Neural crest cell (in vitro differentiated cells): ENCODE measurements at regions not wholly inside any gene's neighbourhood (a gene's known extent, or its start where the extent isn't known, plus 50 kb on each side); places are given as distances from the start of the nearest gene placed in this dataset.

Source experiments
- DNase-seq: peaks from one replicate; pipeline ENCODE4 v3.0.0; 2021; ENCODE audit warnings: low read depth, mixed read lengths, low spot score
- H3K27ac Mint-ChIP-seq: one replicate; pipeline ENCODE4 v1.8.0; 2021; ENCODE audit warnings: mild to moderate bottlenecking, mixed read lengths; ENCODE audit not compliant: unreplicated experiment
- H3K27me3 Mint-ChIP-seq: 2 replicates; pipeline ENCODE4 v1.8.0; 2021; ENCODE audit warnings: low read depth, mild to moderate bottlenecking, mixed read lengths
- H3K36me3 Mint-ChIP-seq: 2 replicates; pipeline ENCODE4 v1.8.0; 2021; ENCODE audit warnings: low read depth, mild to moderate bottlenecking, mixed read lengths
- H3K4me1 Mint-ChIP-seq: 2 replicates; pipeline ENCODE4 v1.8.0; 2021; ENCODE audit warnings: mixed read lengths
- H3K4me3 Mint-ChIP-seq: one replicate; pipeline ENCODE4 v1.8.0; 2021; ENCODE audit warnings: mild to moderate bottlenecking, mixed read lengths
- H3K9me3 Mint-ChIP-seq: 2 replicates; pipeline ENCODE4 v1.8.0; 2021; ENCODE audit warnings: mixed read lengths
- TF ChIP-seq, protein P1 (sequence below): fragments of 200-600 bp; sonication (generic); conservative IDR thresholded peaks from 2 replicates; pipeline ENCODE4 v1.5.0; 2021; ENCODE audit warnings: antibody characterized with exemption, mild to moderate bottlenecking

DNA sequence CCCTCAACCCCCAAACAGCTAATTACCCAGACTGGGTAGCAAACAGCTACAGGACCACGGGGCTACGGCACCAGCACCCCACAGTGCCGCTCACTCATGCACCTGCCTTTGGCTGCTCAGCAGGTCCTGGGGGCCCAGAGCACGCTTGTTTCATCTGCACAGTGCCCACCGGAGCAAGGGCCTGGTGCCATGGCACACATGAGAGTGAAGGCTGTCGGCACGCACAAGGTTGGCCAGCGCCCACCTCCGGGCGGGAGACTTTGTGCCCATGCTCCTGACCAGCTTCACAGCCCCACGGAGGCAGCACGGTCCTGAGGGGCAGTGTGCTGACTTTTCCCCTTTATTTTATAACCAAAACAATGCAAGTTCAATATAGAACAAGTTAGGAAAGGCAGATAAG is 135.9 kb upstream of the NSMCE3 start:
- H3K4me3 Mint-ChIP-seq, result no peak overlapping the region
- no peaks in the 10 kb centered on the region for H3K4me1 Mint-ChIP-seq
- no peaks in the 10 kb centered on the region for H3K9me3 Mint-ChIP-seq
- H3K36me3 Mint-ChIP-seq, result no peaks in the 10 kb centered on the region
- TF ChIP-seq, protein P1, sequence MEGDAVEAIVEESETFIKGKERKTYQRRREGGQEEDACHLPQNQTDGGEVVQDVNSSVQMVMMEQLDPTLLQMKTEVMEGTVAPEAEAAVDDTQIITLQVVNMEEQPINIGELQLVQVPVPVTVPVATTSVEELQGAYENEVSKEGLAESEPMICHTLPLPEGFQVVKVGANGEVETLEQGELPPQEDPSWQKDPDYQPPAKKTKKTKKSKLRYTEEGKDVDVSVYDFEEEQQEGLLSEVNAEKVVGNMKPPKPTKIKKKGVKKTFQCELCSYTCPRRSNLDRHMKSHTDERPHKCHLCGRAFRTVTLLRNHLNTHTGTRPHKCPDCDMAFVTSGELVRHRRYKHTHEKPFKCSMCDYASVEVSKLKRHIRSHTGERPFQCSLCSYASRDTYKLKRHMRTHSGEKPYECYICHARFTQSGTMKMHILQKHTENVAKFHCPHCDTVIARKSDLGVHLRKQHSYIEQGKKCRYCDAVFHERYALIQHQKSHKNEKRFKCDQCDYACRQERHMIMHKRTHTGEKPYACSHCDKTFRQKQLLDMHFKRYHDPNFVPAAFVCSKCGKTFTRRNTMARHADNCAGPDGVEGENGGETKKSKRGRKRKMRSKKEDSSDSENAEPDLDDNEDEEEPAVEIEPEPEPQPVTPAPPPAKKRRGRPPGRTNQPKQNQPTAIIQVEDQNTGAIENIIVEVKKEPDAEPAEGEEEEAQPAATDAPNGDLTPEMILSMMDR, result no peak
- no peak overlapping the region for H3K27ac Mint-ChIP-seq
- DNase-seq, result no peak
- H3K27me3 Mint-ChIP-seq, result peaks cover 8% of the 10 kb centered on the region

DNA sequence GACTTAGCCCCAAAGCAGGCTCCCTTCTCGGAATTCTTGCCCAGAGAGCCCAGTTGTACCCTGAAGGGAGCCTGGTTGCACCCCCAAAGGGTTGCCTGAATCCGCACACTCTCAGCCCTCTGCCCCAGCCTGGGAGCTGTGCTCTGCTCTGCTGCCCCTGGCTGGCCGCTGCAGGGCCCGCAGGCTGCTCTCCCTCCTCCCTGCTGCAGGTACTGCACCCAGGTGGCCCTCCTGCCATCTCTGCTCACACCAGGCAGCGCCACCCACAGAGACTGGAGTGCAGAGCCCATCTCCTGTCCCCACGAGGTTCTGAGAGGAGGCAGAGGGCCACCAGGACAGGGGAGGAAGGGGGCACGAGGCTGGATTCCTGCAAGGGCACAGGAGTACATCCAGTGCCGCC is 134.2 kb upstream of the NSMCE3 start:
- Mint-ChIP-seq H3K4me1 (no peaks in the 10 kb centered on the region), H3K36me3 (no peaks in the 10 kb centered on the region), H3K27me3 (peaks cover 8% of the 10 kb centered on the region), H3K27ac (no peak overlapping the region), H3K4me3 (no peak overlapping the region), H3K9me3 (no peaks in the 10 kb centered on the region)
- TF ChIP-seq, protein P1, result no peak
- no peak for DNase-seq

DNA sequence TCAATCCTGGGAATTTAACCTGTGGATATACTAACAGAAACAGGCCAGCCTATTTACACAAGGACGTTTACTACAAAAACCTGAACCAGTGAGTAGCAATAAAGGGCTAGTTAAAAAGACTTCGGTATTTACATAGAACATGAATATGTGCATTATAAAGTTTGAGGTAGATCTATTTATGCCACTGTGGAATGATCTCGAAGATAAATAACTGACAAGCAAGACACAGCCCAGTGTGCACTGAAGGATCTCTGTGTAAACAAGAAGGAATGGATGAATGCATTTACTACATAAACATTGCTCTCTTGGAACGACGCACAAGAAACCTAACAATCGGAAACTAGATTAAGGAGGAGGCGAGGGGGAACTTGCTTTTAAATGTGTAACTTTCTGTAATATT is 132.0 kb upstream of the NSMCE3 start:
- DNase-seq, result no peak
- H3K9me3 Mint-ChIP-seq, result no peaks in the 10 kb centered on the region
- no peaks in the 10 kb centered on the region for H3K36me3 Mint-ChIP-seq
- no peaks in the 10 kb centered on the region for H3K4me1 Mint-ChIP-seq
- H3K27ac Mint-ChIP-seq, result no peak overlapping the region
- no peak overlapping the region for H3K4me3 Mint-ChIP-seq
- H3K27me3 Mint-ChIP-seq, result peaks cover 8% of the 10 kb centered on the region
- TF ChIP-seq, protein P1, result no peak

DNA sequence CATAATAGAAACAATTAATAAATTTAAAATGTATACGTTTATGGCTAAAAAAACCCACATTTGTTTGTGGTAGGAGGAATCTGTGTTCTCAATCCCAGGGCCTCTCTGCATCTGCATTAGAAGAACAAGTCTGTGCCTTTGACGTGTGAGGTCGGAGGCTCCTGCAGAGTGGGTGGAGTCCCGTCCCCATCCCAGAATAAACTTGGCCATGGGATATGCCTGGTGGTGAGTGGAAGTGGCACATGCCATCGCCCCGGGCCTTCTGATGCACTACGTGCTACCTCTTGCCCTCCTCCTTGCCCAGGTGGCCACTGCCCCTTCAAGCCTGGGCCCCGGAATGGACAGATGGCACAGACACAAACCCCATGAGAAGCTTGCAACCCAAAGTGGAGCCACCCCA is 131.1 kb upstream of the NSMCE3 start:
- Mint-ChIP-seq H3K27me3 (peaks cover 8% of the 10 kb centered on the region), H3K9me3 (no peaks in the 10 kb centered on the region), H3K4me1 (no peaks in the 10 kb centered on the region), H3K27ac (no peak overlapping the region), H3K36me3 (no peaks in the 10 kb centered on the region), H3K4me3 (no peak overlapping the region)
- no peak for DNase-seq
- TF ChIP-seq, protein P1, result no peak

DNA sequence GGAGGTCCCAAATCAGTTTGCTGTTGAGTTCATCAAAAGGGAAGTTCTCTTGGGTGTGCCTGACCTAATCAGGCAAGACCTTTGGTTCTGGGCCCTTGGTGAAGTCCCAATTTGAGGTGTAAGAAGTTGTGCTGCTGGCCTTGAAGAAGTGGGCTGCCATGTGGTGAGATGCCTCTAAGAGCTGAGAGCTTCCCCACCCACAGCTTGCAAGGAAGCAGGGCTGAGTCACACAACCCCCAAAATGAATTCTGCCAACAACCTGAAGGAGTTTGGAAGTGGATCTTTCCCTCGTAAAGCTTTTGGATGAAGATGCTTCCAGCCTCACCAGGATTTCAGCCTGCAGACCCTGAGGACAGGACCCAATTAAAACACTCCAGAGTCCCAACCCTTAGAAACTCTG is 129.3 kb upstream of the NSMCE3 start:
- no peaks in the 10 kb centered on the region for H3K4me1 Mint-ChIP-seq
- no peaks in the 10 kb centered on the region for H3K9me3 Mint-ChIP-seq
- H3K36me3 Mint-ChIP-seq, result no peaks in the 10 kb centered on the region
- peaks cover 3% of the 10 kb centered on the region for H3K27me3 Mint-ChIP-seq
- DNase-seq, result no peak
- H3K27ac Mint-ChIP-seq, result no peak overlapping the region
- TF ChIP-seq, protein P1, result no peak
- H3K4me3 Mint-ChIP-seq, result no peak overlapping the region

DNA sequence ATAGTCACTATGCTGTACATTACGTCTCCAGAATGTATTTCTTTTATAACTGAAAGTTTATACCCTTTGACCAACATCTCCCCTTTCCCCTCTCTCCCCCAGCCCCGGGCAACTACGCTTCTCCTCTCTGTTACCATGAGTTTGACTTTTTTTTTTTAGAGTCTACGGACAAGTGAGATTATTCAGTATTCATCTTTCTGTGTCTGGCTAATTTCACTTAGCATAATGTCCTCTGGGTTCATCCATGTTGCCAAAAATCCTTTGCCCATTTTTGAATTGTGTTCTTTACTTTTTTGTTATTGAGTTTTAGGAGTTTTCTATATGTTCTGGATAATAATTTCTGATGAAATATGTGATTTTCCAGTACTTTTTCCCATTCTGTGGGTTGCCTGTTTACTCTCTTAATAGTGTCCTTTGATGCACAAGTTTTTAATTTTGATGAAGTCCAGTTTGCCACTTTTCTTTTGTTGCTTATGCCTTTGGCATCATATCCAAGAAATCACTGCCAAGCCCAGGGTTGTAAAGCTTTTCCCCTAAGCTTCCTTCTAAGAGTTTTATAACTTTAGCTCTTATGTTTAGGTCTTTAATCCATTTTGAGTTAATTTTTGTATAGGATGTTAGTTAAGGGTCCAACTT is 126.7 kb upstream of the NSMCE3 start:
- peaks cover 6% of the 10 kb centered on the region for H3K36me3 Mint-ChIP-seq
- no peak overlapping the region for H3K27ac Mint-ChIP-seq
- DNase-seq, result no peak
- H3K27me3 Mint-ChIP-seq, result no peaks in the 10 kb centered on the region
- H3K9me3 Mint-ChIP-seq, result peaks cover 3% of the 10 kb centered on the region
- H3K4me1 Mint-ChIP-seq, result no peaks in the 10 kb centered on the region
- TF ChIP-seq, protein P1, result no peak
- H3K4me3 Mint-ChIP-seq, result no peak overlapping the region
